ENCODE measurements at regions not wholly inside any gene's neighbourhood (a gene's known extent, or its start where the extent isn't known, plus 50 kb on each side); places are given as distances from the start of the nearest gene placed in this dataset.

DNA sequence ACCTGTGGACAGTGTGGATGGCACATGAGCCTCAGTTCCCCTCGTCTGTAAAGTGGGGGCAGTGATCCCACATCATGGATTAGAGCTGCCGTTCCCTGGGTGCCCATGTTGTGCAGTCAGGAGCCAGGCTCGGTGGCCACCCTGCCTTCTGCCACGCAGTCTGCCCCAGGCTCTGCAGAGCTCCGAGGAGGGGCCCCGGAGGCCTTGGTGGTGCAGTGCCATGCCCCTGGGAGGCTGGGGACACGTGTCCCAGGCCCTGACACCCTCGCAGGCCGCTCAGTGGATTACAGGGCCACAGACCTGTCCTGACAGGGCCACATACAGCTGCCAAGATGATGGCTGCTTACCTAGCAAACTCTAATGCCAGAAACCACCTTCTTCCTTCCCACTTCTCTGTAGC is 59.7 kb upstream of the ZNF469 start:
- TF ChIP-seq CTCF (IDR thresholded peaks at IDR 0.05) = no peak
- no peak for TF ChIP-seq EZH2 (IDR thresholded peaks at IDR 0.05)
